K562 (cell line): ENCODE measurements at regions not wholly inside any gene's neighbourhood (a gene's known extent, or its start where the extent isn't known, plus 50 kb on each side); places are given as distances from the start of the nearest gene placed in this dataset.

Experiments
- ATAC-seq: fragments of 200-7000 bp; cut with Tn5 transposase; 3 replicates; pipeline ENCODE4 v1.9.1; 2020; ENCODE audit warnings: moderate library complexity
- BruUV-seq: library from RNA; stranded (reverse); fragments of 400-500 nt; replicated peaks from 2 replicates; lab custom pipeline; 2021; lab: Mats Ljungman, UMichigan
- CTCF ChIA-PET: fragments of 300-600 bp; formaldehyde crosslinking; extraction: SDS; loops from one replicate; lab custom pipeline; 2021; ENCODE audit warnings: low intra/inter-chr PET ratio; lab: Yijun Ruan, JAX
- POLR2A ChIA-PET: fragments of 300-600, 350-650 bp; sonication (Branson Sonifier 250); formaldehyde crosslinking; extraction: SDS; loops from one replicate; lab custom pipeline; 2021; ENCODE audit warnings: antibody characterized with exemption, inconsistent platforms; lab: Yijun Ruan, JAX
- DNase-seq, 4 experiments: peaks; one replicate each; pipeline versions ENCODE4 v3.0.0 to v3.0.0-alpha.2; 2011 to 2018; ENCODE audit warnings: low spot score in 3 of 4, mixed read lengths in 3 of 4; ENCODE audit errors: extremely low read depth in 1 of 4
- FAIRE-seq: peaks from 2 replicates; lab custom pipeline; 2011; peaks lifted over from hg19 to GRCh38; lab: Jason Lieb, UNC
- H2AFZ ChIP-seq: 2 replicates; pipeline ENCODE4 v1.6.0; 2011; ENCODE audit warnings: low read depth, low read length, control low read depth, inconsistent platforms
- H3K27ac ChIP-seq: fragments of 200-600 bp; 3 replicates; pipeline ENCODE4 v1.8.0; 2011; ENCODE audit warnings: low read depth, mild to moderate bottlenecking, control low read depth, inconsistent platforms, low read length, moderate library complexity, mixed read lengths; ENCODE audit errors: extremely low read depth
- H3K27me3 ChIP-seq, 2 experiments: fragments of 300-600 bp in 1 of 2; 2 replicates in 1 of 2; 3 replicates in 1 of 2; pipeline versions ENCODE4 v1.6.0 to v1.8.0; 2011; ENCODE audit warnings: inconsistent platforms in 2 of 2, low read length in 2 of 2, mild to moderate bottlenecking in 1 of 2, mixed read lengths in 1 of 2, moderate library complexity in 1 of 2; ENCODE audit not compliant: control insufficient read depth in 2 of 2, insufficient read depth in 2 of 2
- H3K36me3 ChIP-seq: fragments of 300-600 bp; 3 replicates; pipeline ENCODE4 v1.8.0; 2011; ENCODE audit warnings: mild to moderate bottlenecking, low read length, inconsistent platforms; ENCODE audit not compliant: control insufficient read depth, insufficient read depth
- H3K4me1 ChIP-seq, 2 experiments: fragments of 200-600 bp in 1 of 2; replicated peaks in 1 of 2; 2 replicates in 1 of 2; 3 replicates in 1 of 2; pipeline versions ENCODE4 v1.5.1 to v1.8.0; 2011; ENCODE audit warnings: inconsistent platforms in 2 of 2, low read length in 2 of 2, mild to moderate bottlenecking in 1 of 2, mixed read lengths in 1 of 2, moderate library complexity in 1 of 2; ENCODE audit not compliant: control insufficient read depth in 2 of 2, insufficient read depth in 2 of 2
- H3K4me2 ChIP-seq: 2 replicates; pipeline ENCODE4 v1.6.1; 2011; ENCODE audit warnings: low read length, control low read depth, inconsistent platforms, mixed read lengths; ENCODE audit not compliant: insufficient read depth
- H3K4me3 ChIP-seq: fragments of 200-600 bp; sonication (generic), shearing (Covaris generic); 2 replicates; pipeline ENCODE4 v1.5.1; 2016; ENCODE audit warnings: control low read depth, inconsistent platforms
- H3K79me2 ChIP-seq: fragments of 200-600 bp; 3 replicates; pipeline ENCODE4 v1.8.0; 2011; ENCODE audit warnings: low read length, inconsistent platforms; ENCODE audit not compliant: control insufficient read depth, insufficient read depth
- H3K9ac ChIP-seq, 2 experiments: 2 replicates each; pipeline versions ENCODE4 v1.6.0 to v1.6.1; 2011; ENCODE audit warnings: low read depth in 2 of 2, low read length in 2 of 2, control low read depth in 1 of 2, inconsistent platforms in 1 of 2, mild to moderate bottlenecking in 1 of 2, mixed read lengths in 1 of 2; ENCODE audit not compliant: insufficient read depth in 1 of 2
- H3K9me1 ChIP-seq: one replicate; pipeline ENCODE4 v1.6.0; 2011; ENCODE audit warnings: inconsistent platforms, mild to moderate bottlenecking, low read length, moderate library complexity; ENCODE audit not compliant: control insufficient read depth, insufficient read depth
- H3K9me3 ChIP-seq: replicated peaks from 2 replicates; pipeline ENCODE4 v1.5.1; 2011; ENCODE audit warnings: low read depth, low read length, inconsistent platforms; ENCODE audit not compliant: control insufficient read depth, insufficient read depth
- H4K20me1 ChIP-seq: replicated peaks from 2 replicates; pipeline ENCODE4 v1.6.1; 2011; ENCODE audit warnings: low read length, inconsistent platforms, mixed read lengths; ENCODE audit not compliant: control insufficient read depth, insufficient read depth
- C11orf30 ChIP-seq: fragments of 450-650 bp; IDR thresholded peaks from 2 replicates; pipeline ENCODE4 v1.6.1; 2016; ENCODE audit warnings: low read depth, mild to moderate bottlenecking
- HDGF ChIP-seq: fragments of 450-650 bp; IDR thresholded peaks from 2 replicates; pipeline ENCODE4 v1.6.1; 2016
- ILF3 ChIP-seq: fragments of 450-650 bp; IDR thresholded peaks from 2 replicates; pipeline ENCODE4 v1.6.1; 2018; ENCODE audit warnings: antibody characterized with exemption, mild to moderate bottlenecking, moderate library complexity, borderline replicate concordance
- MCM5 ChIP-seq: fragments of 450-650 bp; IDR thresholded peaks from 2 replicates; pipeline ENCODE4 v1.6.1; 2016; ENCODE audit warnings: low read depth
- PCBP1 ChIP-seq: fragments of 200-400 bp; formaldehyde crosslinking; IDR thresholded peaks from 2 replicates; pipeline ENCODE4 v1.6.1; 2018; ENCODE audit warnings: mild to moderate bottlenecking, low read depth, low read length; ENCODE audit not compliant: poor library complexity, severe bottlenecking
- RBM14 ChIP-seq: fragments of 200-400 bp; formaldehyde crosslinking; IDR thresholded peaks from 2 replicates; pipeline ENCODE4 v1.6.1; 2018; ENCODE audit warnings: low read depth, mild to moderate bottlenecking, low read length, moderate library complexity, borderline replicate concordance; ENCODE audit not compliant: insufficient read depth
- SNIP1 ChIP-seq: fragments of 450-650 bp; IDR thresholded peaks from 2 replicates; pipeline ENCODE4 v1.7.1; 2017; ENCODE audit warnings: low read depth, mild to moderate bottlenecking
- ZNF224 ChIP-seq: sonication (generic); formaldehyde crosslinking; IDR thresholded peaks from 2 replicates; pipeline ENCODE4 v1.8.0; 2022; ENCODE audit warnings: mild to moderate bottlenecking, missing genetic modification reagents
- ZNF347 ChIP-seq: fragments of 450-650 bp; formaldehyde crosslinking; IDR thresholded peaks from 2 replicates; pipeline ENCODE4 v1.4.0; 2020; ENCODE audit warnings: low read depth, mild to moderate bottlenecking, moderate library complexity
- WGBS: fragments of 100-300 bp; shearing (Covaris generic); methylation state at CpG from one replicate; pipeline ENCODE4 v1.1.6; 2016; ENCODE audit warnings: low coverage, mixed read lengths; ENCODE audit not compliant: insufficient coverage; ENCODE audit errors: missing lambda C conversion rate; 5-methylcytosine and 5-hydroxymethylcytosine counted together
- in situ Hi-C: fragments of 300-500 bp; cut with MboI; formaldehyde crosslinking; loops from 4 replicates; pipeline ENCODE4 v1.15.0; 2018; ENCODE audit warnings: inconsistent platforms, mixed read lengths
- intact Hi-C: fragments of 100-400 bp; cut with micrococcal nuclease; formaldehyde crosslinking; loops from 2 replicates; pipeline ENCODE4 v1.14.2; 2022
- TF ChIP-seq, protein P1 (sequence below), 2 experiments: fragments of 450-650 bp in 1 of 2; sonication (generic) in 1 of 2; formaldehyde crosslinking in 1 of 2; IDR thresholded peaks in 1 of 2; conservative IDR thresholded peaks in 1 of 2; 2 replicates each; pipeline versions ENCODE4 v1.6.1 to v1.8.1; 2016 to 2023; ENCODE audit warnings: mild to moderate bottlenecking in 2 of 2, moderate library complexity in 2 of 2, inconsistent platforms in 1 of 2, missing genetic modification reagents in 1 of 2
- TF ChIP-seq, protein P2 (sequence below): sonication (generic); formaldehyde crosslinking; IDR thresholded peaks from 2 replicates; pipeline ENCODE4 v1.8.0; 2022; ENCODE audit warnings: missing genetic modification reagents, mild to moderate bottlenecking, borderline replicate concordance

DNA sequence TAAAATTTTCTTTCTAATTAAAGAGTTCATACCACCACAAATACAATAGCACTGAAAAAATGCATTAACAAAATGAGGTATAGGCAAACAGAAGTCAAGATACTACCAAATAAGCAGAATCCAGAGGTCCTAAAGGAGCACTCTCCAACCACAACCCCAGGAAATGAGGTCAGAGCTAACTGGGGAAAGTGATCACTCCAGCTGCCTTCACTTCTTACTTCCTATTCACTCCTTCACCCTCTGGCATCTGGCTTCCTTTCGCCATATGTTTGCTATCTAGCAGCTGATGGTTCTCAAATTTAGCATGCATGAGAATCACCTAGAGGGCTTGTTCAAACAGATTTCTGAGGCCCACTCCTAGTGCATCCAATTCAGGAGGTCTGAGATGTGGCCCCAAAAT lies 212.6 kb upstream of the ACVR2A start:
- no peaks in the 10 kb centered on the region for H4K20me1 ChIP-seq
- BruUV-seq: no TSS peak
- DNase-seq: no peak
- no peak overlapping the region for H3K27ac ChIP-seq
- no peak for FAIRE-seq
- H3K4me3 ChIP-seq: no peak overlapping the region
- H3K9me1 ChIP-seq: no peaks in the 10 kb centered on the region
- intact Hi-C loops (no loop called here), in situ Hi-C loops (no loop called here)
- H3K36me3 ChIP-seq: no peaks in the 10 kb centered on the region
- no peaks in the 10 kb centered on the region for H3K27me3 ChIP-seq
- H2AFZ ChIP-seq: no peak overlapping the region
- no peak for ATAC-seq
- ChIA-PET POLR2A (interaction anchor here (0.6 kb wide), 1 partner anchor 54 kb away, joined by 3 read pairs; no protein-coding TSS in a partner anchor), CTCF (no interaction called here)
- no peak overlapping the region for H3K9ac ChIP-seq
- H3K4me1 ChIP-seq: no peaks in the 10 kb centered on the region
- H3K9me3 ChIP-seq: no peaks in the 10 kb centered on the region
- TF ChIP-seq C11orf30 (no peak), RBM14 (no peak), HDGF (no peak)
- H3K79me2 ChIP-seq: no peaks in the 10 kb centered on the region
- 7% methylated on average over 1 of the region's 1 CpG for WGBS
- no peak overlapping the region for H3K4me2 ChIP-seq

DNA sequence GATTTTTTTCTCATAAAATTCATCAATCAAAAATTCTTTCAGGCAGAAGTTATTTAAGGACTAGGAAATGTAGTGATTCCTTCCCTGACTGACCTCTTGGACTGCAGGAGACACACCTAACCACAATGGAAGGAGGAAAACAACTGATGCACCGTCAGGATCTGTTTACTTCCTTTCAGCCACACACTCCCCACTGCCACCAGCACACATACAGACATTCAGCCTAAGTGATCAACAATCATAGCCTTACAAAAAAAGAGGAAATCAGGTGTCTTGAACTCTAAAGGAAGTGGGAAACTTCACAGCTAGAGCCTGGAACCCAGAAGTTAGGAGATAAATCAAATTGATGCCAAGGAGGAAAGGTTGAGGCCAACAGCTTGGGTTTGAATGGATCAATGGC lies 213.5 kb upstream of the ACVR2A start:
- H3K9ac ChIP-seq: no peak overlapping the region
- CTCF ChIA-PET: no interaction called here
- in situ Hi-C loops: no loop called here
- ATAC-seq (no peak), DNase-seq (no peak), FAIRE-seq (no peak)
- no peak overlapping the region for H3K4me2 ChIP-seq
- POLR2A ChIA-PET: no interaction called here
- H3K27me3 ChIP-seq: no peaks in the 10 kb centered on the region
- intact Hi-C loops: no loop called here
- H3K4me3 ChIP-seq: no peak overlapping the region
- no peaks in the 10 kb centered on the region for H3K9me3 ChIP-seq
- no peak overlapping the region for H2AFZ ChIP-seq
- H4K20me1 ChIP-seq: no peaks in the 10 kb centered on the region
- H3K36me3 ChIP-seq: no peaks in the 10 kb centered on the region
- BruUV-seq: no TSS peak
- 0% methylated on average over 1 of the region's 1 CpG for WGBS
- H3K4me1 ChIP-seq: no peaks in the 10 kb centered on the region
- H3K27ac ChIP-seq: no peak overlapping the region
- no peaks in the 10 kb centered on the region for H3K79me2 ChIP-seq
- H3K9me1 ChIP-seq: no peaks in the 10 kb centered on the region
- TF ChIP-seq MCM5 (no peak), ZNF224 (CRISPR knock-in tag) (no peak), PCBP1 (no peak), ZNF347 (CRISPR knock-in tag) (no peak), ILF3 (no peak), SNIP1 (no peak)
- TF ChIP-seq, protein P1, sequence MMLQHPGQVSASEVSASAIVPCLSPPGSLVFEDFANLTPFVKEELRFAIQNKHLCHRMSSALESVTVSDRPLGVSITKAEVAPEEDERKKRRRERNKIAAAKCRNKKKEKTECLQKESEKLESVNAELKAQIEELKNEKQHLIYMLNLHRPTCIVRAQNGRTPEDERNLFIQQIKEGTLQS (IDR thresholded peaks at IDR 0.05): no peak
- TF ChIP-seq, protein P1 (CRISPR knock-in tag; conservative IDR thresholded peaks at IDR 0.05): no peak
- TF ChIP-seq, protein P2, sequence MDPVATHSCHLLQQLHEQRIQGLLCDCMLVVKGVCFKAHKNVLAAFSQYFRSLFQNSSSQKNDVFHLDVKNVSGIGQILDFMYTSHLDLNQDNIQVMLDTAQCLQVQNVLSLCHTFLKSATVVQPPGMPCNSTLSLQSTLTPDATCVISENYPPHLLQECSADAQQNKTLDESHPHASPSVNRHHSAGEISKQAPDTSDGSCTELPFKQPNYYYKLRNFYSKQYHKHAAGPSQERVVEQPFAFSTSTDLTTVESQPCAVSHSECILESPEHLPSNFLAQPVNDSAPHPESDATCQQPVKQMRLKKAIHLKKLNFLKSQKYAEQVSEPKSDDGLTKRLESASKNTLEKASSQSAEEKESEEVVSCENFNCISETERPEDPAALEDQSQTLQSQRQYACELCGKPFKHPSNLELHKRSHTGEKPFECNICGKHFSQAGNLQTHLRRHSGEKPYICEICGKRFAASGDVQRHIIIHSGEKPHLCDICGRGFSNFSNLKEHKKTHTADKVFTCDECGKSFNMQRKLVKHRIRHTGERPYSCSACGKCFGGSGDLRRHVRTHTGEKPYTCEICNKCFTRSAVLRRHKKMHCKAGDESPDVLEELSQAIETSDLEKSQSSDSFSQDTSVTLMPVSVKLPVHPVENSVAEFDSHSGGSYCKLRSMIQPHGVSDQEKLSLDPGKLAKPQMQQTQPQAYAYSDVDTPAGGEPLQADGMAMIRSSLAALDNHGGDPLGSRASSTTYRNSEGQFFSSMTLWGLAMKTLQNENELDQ (CRISPR knock-in tag): no peak
